ENCODE measurements at regions not wholly inside any gene's neighbourhood (a gene's known extent, or its start where the extent isn't known, plus 50 kb on each side); places are given as distances from the start of the nearest gene placed in this dataset.

GRCh38 chr9:95822583-95823431 lies 52.7 kb upstream of the ERCC6L2 start:
- no peak overlapping the region for H3K27ac ChIP-seq
- H3K36me3 ChIP-seq: no peaks in the 10 kb centered on the region
- H3K27me3 ChIP-seq (replicated peaks; ENCODE audit: insufficient read depth): no peaks in the 10 kb centered on the region
- TF ChIP-seq, protein P1, sequence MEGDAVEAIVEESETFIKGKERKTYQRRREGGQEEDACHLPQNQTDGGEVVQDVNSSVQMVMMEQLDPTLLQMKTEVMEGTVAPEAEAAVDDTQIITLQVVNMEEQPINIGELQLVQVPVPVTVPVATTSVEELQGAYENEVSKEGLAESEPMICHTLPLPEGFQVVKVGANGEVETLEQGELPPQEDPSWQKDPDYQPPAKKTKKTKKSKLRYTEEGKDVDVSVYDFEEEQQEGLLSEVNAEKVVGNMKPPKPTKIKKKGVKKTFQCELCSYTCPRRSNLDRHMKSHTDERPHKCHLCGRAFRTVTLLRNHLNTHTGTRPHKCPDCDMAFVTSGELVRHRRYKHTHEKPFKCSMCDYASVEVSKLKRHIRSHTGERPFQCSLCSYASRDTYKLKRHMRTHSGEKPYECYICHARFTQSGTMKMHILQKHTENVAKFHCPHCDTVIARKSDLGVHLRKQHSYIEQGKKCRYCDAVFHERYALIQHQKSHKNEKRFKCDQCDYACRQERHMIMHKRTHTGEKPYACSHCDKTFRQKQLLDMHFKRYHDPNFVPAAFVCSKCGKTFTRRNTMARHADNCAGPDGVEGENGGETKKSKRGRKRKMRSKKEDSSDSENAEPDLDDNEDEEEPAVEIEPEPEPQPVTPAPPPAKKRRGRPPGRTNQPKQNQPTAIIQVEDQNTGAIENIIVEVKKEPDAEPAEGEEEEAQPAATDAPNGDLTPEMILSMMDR (IDR thresholded peaks at IDR 0.05): no peak
- H3K4me1 ChIP-seq (ENCODE audit: control insufficient read depth in 1 of 2, low read depth in 2 of 2): peaks cover 0 to 17% of the 10 kb centered on the region in 2 donors
- H3K4me3 ChIP-seq: no peak overlapping the region
- DNase-seq (ENCODE audit: low spot score): no peak
- H3K9me3 ChIP-seq: no peaks in the 10 kb centered on the region
- no peak for ATAC-seq (ENCODE audit: insufficient number of reproducible peaks, low FRiP score, low read depth)

GRCh38 chr9:95822015-95822414 lies 53.5 kb upstream of the ERCC6L2 start:
- Histone ChIP-seq H3K36me3 (no peaks in the 10 kb centered on the region), H3K27ac (no peak overlapping the region), H3K4me3 (no peak overlapping the region), H3K4me1 (ENCODE audit: control insufficient read depth in 1 of 2, low read depth in 2 of 2) (peaks cover 0 to 17% of the 10 kb centered on the region in 2 donors), H3K27me3 (replicated peaks; ENCODE audit: insufficient read depth) (no peaks in the 10 kb centered on the region), H3K9me3 (no peaks in the 10 kb centered on the region)
- DNase-seq (ENCODE audit: low spot score): no peak
- ATAC-seq (ENCODE audit: insufficient number of reproducible peaks, low FRiP score, low read depth): no peak
- TF ChIP-seq, protein P1 (IDR thresholded peaks at IDR 0.05): no peak

DNA sequence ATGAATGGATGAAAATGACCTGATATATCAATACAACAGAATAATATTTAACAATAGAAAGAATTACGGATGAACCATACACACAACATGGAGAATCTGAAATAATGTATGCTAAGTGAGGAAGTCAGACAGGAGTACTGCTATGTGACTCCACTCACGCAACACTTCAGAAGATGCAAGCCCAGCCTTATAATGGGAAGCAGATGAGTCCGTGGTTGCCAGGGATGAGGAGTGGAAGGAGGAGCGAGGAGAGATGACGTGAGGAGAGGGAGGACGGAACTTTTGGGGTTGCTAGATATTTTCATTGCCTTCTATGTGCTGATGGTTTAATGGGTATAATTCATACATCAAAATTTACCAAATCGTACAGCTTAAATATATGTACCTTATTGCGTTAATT lies 55.4 kb upstream of the ERCC6L2 start:
- H3K36me3 ChIP-seq: no peaks in the 10 kb centered on the region
- no peak for DNase-seq (ENCODE audit: low spot score)
- no peaks in the 10 kb centered on the region for H3K9me3 ChIP-seq
- H3K27ac ChIP-seq: no peak overlapping the region
- no peaks in the 10 kb centered on the region for H3K27me3 ChIP-seq (replicated peaks; ENCODE audit: insufficient read depth)
- ATAC-seq (ENCODE audit: insufficient number of reproducible peaks, low FRiP score, low read depth): no peak
- H3K4me3 ChIP-seq: no peak overlapping the region
- TF ChIP-seq, protein P1 (IDR thresholded peaks at IDR 0.05): no peak
- peaks cover 0 to 17% of the 10 kb centered on the region in 2 donors for H3K4me1 ChIP-seq (ENCODE audit: control insufficient read depth in 1 of 2, low read depth in 2 of 2)

DNA sequence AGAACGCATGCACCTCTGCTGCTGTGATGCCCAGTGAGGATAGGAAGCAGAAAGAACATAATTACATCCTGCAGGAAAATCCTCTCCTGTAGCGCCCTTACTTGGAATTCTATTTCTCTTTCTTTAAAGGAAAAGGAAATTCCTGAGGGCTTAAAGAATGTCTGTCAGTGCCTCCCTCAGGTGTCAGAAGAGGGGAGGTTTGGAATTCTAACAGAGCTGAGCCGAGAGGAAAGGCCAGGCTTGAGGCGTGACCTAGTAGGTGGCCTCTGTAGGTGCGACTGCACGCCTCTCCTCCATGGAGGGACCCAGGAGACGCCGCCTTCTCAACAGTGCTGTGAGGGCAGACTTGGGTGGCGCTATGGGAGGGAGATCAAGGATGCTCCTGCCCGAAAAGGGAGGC lies 55.9 kb upstream of the ERCC6L2 start:
- no peak for ATAC-seq (ENCODE audit: insufficient number of reproducible peaks, low FRiP score, low read depth)
- Histone ChIP-seq H3K27ac (no peak overlapping the region), H3K4me3 (no peak overlapping the region), H3K36me3 (no peaks in the 10 kb centered on the region), H3K9me3 (no peaks in the 10 kb centered on the region), H3K4me1 (ENCODE audit: control insufficient read depth in 1 of 2, low read depth in 2 of 2) (peaks cover 0 to 17% of the 10 kb centered on the region in 2 donors), H3K27me3 (replicated peaks; ENCODE audit: insufficient read depth) (no peaks in the 10 kb centered on the region)
- no peak for DNase-seq (ENCODE audit: low spot score)
- TF ChIP-seq, protein P1 (IDR thresholded peaks at IDR 0.05): no peak

DNA sequence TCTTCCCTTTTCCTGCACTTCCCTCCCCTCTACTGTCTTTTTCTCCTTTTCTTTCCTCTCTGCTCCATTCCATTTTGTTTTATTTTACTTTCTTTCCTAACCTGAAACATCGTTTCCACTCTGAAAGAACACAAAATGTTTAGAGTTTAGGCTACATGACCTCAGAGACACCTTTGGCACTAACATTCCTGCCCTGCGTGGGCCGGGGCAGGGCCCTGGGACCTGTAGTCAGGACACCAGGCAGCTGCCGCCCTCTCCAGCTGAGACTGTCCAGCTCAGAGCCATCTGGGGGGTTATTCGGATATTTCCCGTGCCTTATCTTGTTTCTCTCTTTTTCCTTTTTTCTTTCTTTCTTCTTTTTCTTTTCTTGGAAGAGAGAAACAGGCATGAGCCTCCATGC lies 58.3 kb upstream of the ERCC6L2 start:
- TF ChIP-seq, protein P1 (IDR thresholded peaks at IDR 0.05): no peak
- Histone ChIP-seq H3K27ac (no peak overlapping the region), H3K27me3 (replicated peaks; ENCODE audit: insufficient read depth) (no peaks in the 10 kb centered on the region), H3K36me3 (peaks cover 7% of the 10 kb centered on the region), H3K4me1 (ENCODE audit: control insufficient read depth in 1 of 2, low read depth in 2 of 2) (peaks cover 0 to 3% of the 10 kb centered on the region in 2 donors), H3K4me3 (no peak overlapping the region), H3K9me3 (no peaks in the 10 kb centered on the region)
- ATAC-seq (ENCODE audit: insufficient number of reproducible peaks, low FRiP score, low read depth) (no peak), DNase-seq (ENCODE audit: low spot score) (no peak)

Data from thoracic aorta (tissue), 2 donors.